Urinary bladder (tissue), 3 donors: ENCODE measurements at regions not wholly inside any gene's neighbourhood (a gene's known extent, or its start where the extent isn't known, plus 50 kb on each side); places are given as distances from the start of the nearest gene placed in this dataset.

ENCODE experiments used
- DNase-seq: peaks from one replicate; pipeline ENCODE4 v3.0.0-alpha.2; 2015; ENCODE audit errors: extremely low spot score
- H3K27ac ChIP-seq: one replicate; pipeline ENCODE4 v1.5.1; 2013; ENCODE audit warnings: low read depth, mild to moderate bottlenecking, moderate library complexity
- H3K36me3 ChIP-seq: one replicate; pipeline ENCODE4 v1.6.1; 2013; ENCODE audit warnings: mild to moderate bottlenecking, moderate library complexity; ENCODE audit not compliant: insufficient read depth
- H3K4me1 ChIP-seq: one replicate; pipeline ENCODE4 v1.6.1; 2013; ENCODE audit warnings: mild to moderate bottlenecking, moderate library complexity; ENCODE audit not compliant: insufficient read depth
- H3K4me3 ChIP-seq: one replicate; pipeline ENCODE4 v1.5.1; 2013; ENCODE audit warnings: low read depth, low read length
- WGBS: extraction: QIAGEN DNeasy Blood & Tissue Kit; methylation state at CpG from one replicate; pipeline ENCODE4 v1.1.7; 2013; 5-methylcytosine and 5-hydroxymethylcytosine counted together
- donor health status: healthy with polysubstance abuse.
- donor health status: healthy.

DNA sequence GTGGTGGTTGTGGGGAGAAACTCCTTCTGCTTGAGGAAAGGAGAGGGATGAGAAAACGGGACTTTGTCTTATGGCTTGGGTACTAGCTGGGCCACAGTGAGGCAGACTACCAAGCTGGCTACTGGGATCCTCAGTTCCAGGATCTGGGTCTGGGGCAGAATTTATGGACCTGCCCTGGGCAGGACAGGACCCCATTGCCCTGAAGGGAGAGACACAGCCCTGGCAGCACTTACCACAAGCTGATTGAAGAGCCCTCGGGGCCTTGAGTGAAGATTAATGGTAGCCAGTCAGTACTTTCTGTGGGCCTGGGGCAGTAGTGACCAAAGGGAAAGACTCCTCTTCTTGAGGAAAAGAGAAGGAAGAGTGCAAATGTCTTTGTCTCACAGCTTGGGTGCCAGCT, 799.7 kb downstream of the SI start:
- no peak overlapping the region for H3K4me3 ChIP-seq
- WGBS, result 80% methylated on average over 2 of the region's 2 CpGs
- DNase-seq, result no peak
- no peaks in the 10 kb centered on the region for H3K4me1 ChIP-seq
- no peaks in the 10 kb centered on the region for H3K36me3 ChIP-seq
- H3K27ac ChIP-seq, result no peak overlapping the region

DNA sequence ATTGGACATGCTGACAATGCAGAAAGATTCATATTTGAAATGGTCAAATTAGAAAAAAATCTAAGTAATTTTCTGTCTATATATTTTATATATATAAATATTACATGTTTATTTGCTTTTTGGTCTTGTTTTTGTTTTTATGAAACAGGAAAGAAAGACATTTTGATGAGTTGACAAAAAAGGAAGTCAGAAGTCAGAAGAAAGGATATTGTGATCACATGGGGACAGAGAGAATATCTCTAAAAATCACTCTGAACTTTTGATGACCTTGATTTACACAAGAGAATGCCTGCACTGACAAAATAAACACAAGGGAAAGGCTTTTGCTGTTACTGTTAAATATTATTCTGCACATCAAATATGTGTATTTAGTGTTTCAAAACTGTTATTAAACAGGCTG, 811.2 kb downstream of the SI start:
- no peaks in the 10 kb centered on the region for H3K36me3 ChIP-seq
- H3K27ac ChIP-seq, result no peak overlapping the region
- H3K4me1 ChIP-seq, result no peaks in the 10 kb centered on the region
- H3K4me3 ChIP-seq, result no peak overlapping the region
- DNase-seq, result no peak

DNA sequence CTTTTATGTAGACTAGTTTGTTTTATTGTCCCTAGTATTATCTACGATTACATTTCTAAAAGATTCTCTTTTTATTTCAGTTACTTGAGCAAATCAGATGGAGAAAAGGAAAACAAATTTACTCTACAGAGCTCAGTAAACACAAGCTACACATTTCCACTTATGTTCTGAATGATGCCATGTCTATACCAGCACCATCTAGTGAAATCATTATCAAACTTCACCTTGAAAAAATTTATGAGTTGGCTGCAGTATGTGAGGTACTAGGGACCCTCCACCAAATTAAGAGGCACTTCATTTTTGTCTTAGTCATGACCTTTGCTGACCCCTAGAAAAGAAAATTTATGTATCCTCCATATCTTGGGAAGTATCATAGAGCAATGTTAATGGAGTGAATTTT, 827.4 kb downstream of the SI start:
- no peak overlapping the region for H3K27ac ChIP-seq
- no peaks in the 10 kb centered on the region for H3K36me3 ChIP-seq
- DNase-seq, result no peak
- no peak overlapping the region for H3K4me3 ChIP-seq
- WGBS, result 89% methylated on average over 1 of the region's 1 CpG
- no peaks in the 10 kb centered on the region for H3K4me1 ChIP-seq

DNA sequence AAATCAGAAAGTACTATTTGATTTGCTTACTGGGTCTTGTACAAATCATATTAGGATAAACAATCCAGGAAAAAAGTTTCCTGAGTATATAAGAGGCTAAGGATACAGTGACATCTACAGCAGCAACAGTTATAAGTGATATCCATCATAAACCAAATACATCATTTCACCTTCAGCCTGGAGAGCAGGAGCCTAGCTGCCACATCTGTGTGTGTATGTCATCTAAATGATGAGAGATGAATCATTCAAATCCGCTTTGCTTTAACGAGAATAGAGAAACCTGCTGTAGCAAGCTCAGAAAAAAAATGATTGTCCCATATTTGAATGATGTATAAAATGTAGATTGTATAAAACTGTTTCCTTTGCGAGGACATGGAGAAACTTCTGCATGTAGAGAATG, 841.4 kb downstream of the SI start:
- WGBS, result 83% methylated on average over 3 of the region's 3 CpGs
- Histone ChIP-seq H3K27ac (no peak overlapping the region), H3K4me3 (no peak overlapping the region), H3K36me3 (no peaks in the 10 kb centered on the region), H3K4me1 (no peaks in the 10 kb centered on the region)
- DNase-seq, result no peak

DNA sequence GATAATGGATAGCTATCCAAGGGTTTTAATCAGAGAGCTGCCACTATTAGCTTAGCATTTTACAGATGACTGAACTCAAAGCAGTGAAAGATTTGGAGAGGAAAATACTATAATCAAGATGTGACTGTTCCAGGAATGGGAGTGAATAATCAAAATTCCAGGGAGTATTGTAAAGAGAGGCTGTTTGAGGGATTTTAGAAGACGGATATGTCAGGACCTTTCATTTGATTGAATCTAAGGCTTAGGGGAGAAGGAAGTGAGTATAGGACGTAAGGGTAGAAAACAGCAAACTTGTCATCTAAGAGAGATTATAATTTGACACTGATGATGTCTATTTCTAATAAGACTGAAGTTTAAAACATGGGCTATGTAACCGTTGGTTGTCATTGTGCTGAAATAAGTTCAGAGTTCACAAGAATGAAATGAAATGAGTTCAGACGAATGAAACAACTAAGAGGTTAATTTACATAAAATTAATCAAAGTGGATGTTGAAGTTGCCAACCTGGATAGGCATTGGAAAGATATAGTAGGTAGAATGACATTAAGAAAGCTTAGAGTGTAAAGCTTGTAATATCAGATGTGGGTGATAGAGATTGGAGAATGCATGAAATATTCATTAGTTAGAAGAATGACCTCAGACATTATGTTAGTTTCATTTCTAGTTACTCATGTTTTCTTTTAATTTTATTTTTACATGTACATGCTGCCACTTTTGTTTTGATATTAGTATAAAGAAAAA, 842.8 kb downstream of the SI start:
- Histone ChIP-seq H3K27ac (no peak overlapping the region), H3K4me3 (no peak overlapping the region), H3K36me3 (no peaks in the 10 kb centered on the region), H3K4me1 (no peaks in the 10 kb centered on the region)
- 81% methylated on average over 4 of the region's 4 CpGs for WGBS
- DNase-seq, result no peak

DNA sequence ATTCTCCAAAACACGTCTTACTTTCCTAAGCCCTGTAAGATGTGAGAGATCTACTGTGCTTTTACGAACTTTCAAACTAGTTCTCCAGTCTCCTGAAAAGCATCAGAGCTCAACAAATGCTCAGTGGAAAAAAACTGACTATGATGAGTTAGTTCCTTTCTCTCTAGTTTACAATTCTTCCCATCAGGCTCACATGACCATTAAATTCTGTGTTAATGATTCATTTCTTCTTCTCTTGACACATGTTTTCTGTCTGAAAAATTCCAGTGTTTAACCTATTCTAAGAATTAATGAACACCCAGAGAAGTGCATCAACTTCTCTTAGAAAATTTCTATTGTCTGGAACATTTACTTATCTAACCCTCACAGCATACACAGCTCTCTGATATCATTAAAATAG, 844.3 kb downstream of the SI start:
- H3K4me1 ChIP-seq, result no peaks in the 10 kb centered on the region
- H3K27ac ChIP-seq, result no peak overlapping the region
- 60% methylated on average over 2 of the region's 2 CpGs for WGBS
- no peak overlapping the region for H3K4me3 ChIP-seq
- H3K36me3 ChIP-seq, result no peaks in the 10 kb centered on the region
- no peak for DNase-seq

DNA sequence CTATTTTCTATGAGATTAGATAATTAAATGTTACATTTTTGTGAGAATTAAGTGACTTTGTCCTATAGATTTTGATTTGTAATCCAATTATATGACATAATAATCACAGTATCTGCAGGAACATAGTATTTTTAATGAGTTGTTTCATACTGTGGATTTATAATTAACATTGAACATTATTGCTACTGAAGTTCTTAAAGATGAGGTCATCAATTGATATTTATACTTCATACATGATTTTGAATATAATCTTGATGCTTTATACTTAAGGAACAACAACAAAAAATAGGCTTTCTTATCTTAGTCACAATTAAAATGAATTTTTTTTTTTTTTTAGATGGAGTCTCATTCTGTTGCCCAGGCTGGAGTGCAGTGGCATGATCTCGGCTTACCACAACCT, 846.6 kb downstream of the SI start:
- H3K36me3 ChIP-seq, result no peaks in the 10 kb centered on the region
- DNase-seq, result no peak
- no peaks in the 10 kb centered on the region for H3K4me1 ChIP-seq
- no peak overlapping the region for H3K27ac ChIP-seq
- no peak overlapping the region for H3K4me3 ChIP-seq
- WGBS, result 100% methylated on average over 1 of the region's 1 CpG

DNA sequence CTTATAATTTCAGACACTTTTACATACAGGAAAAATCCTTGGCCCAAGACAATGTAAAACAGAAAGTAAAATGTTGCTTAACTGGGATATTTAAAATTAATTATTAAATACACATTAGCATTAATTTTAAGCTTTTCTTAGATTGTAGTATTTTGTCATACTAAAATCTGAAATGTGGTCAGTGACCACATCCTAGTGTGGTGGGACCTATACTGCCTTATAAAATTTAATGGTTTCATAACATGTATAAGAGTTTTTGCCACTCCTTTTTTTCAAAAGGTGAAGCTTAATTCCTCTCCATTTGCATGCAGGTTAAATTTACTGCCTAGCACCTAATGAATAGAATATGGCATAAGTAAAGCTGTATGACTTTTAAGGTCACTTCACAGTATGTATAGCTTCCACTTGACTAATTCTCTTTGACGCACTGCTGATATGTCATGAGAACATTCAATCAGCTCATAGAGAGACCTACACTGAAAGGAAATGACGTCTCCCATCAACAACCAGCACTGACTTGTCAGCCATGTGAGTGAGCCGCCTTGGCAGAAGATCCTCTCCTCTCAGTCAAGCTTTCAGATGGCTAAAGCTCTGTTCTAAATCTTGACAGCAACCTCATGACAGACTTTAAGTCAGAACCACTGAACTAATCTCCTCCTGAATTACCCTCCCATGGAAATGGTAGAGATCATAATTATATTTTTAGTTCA, 847.8 kb downstream of the SI start:
- Histone ChIP-seq H3K36me3 (no peaks in the 10 kb centered on the region), H3K4me3 (no peak overlapping the region), H3K27ac (no peak overlapping the region), H3K4me1 (no peaks in the 10 kb centered on the region)
- DNase-seq, result no peak
- 91% methylated on average over 3 of the region's 3 CpGs for WGBS

DNA sequence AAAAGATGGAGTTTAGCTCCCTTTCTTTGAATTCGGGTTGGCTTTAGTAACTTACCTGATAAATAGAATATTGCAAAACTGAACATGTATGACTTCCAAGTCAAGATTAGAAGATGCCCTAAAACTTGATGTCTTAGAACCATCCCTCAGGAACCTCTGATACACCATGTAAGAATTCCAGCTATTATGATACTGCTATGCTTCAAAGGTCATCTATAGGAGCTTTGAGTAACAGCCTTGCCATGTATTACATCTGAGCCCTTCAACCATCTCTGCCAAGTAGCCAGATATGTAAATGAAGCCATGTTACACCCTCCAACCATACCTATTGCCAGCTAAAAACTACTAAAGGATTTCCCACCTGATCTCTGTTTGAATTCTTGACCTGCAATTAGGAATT, 854.2 kb downstream of the SI start:
- Histone ChIP-seq H3K36me3 (peaks cover 2% of the 10 kb centered on the region), H3K27ac (no peak overlapping the region), H3K4me3 (no peak overlapping the region), H3K4me1 (no peaks in the 10 kb centered on the region)
- WGBS, result 0% methylated on average over 1 of the region's 1 CpG
- DNase-seq, result no peak

DNA sequence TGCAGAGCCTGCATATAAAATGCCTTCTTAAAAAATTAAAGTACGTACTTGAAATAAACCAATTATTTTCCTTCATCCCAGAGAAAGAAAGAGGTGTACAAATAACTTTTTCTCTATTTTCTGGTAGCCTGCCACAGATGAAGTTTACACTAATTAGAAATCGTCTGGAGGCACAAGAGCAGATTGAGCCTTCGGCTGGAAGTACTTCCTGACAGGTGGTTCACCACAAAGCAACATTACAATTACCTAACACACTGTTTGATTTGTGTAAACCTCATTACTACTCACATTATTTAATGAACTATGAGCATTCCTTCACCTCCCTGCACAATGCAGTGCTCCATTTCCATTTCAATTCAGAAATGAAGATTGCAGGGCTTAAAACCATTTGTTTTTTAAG, 856.1 kb downstream of the SI start:
- Histone ChIP-seq H3K4me1 (no peaks in the 10 kb centered on the region), H3K36me3 (peaks cover 2% of the 10 kb centered on the region), H3K4me3 (no peak overlapping the region), H3K27ac (no peak overlapping the region)
- DNase-seq, result no peak
- whole genome bisulfite sequencing, result 58% methylated on average over 3 of the region's 3 CpGs

DNA sequence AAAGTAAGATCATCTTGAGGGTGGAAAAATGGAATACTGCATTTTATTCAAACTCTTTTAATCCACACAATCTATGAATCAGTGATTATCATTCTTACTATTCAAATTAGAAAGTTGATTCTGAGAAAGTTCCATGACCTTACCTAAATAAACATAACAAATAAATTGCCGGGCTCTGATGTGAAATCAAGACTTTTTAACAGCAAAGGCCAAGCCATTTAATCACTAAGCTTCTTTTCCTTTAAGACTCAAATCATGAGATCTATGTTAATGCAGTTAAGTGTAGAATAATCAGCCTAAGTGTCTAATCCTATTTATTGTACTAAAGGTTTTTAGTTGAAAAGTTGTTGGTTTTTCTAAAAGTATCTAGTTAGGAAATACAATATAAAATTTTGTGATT, 857.0 kb downstream of the SI start:
- peaks cover 2% of the 10 kb centered on the region for H3K36me3 ChIP-seq

DNA sequence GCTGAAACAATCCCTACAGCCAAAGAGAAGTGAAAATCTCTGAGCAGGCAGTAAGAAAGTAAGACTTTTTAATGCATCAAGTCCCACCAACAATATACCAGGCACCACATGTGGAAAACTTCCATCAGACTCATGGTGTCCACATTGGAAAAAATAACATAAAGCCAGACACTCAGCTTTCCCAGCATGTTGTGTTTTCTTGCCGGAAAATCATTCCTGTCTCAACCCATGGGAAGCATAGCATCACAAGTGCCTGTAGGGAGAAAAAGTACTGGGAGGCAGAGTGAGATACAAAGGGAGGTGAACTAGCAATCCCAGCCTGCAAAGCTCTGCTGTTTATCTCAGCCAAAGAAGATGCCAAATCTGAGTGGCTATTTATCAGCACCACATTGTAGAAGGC, 868.9 kb downstream of the SI start:
- 87% methylated on average over 1 of the region's 1 CpG for WGBS
- no peak overlapping the region for H3K4me3 ChIP-seq
- DNase-seq, result no peak
- H3K4me1 ChIP-seq, result no peaks in the 10 kb centered on the region
- no peaks in the 10 kb centered on the region for H3K36me3 ChIP-seq
- H3K27ac ChIP-seq, result no peak overlapping the region

More for the DNA sequence above, 857.0 kb downstream of the SI start:
- H3K4me3 ChIP-seq, result no peak overlapping the region
- no peak overlapping the region for H3K27ac ChIP-seq
- H3K4me1 ChIP-seq, result no peaks in the 10 kb centered on the region
- DNase-seq, result no peak
- 65% methylated on average over 1 of the region's 1 CpG for WGBS

DNA sequence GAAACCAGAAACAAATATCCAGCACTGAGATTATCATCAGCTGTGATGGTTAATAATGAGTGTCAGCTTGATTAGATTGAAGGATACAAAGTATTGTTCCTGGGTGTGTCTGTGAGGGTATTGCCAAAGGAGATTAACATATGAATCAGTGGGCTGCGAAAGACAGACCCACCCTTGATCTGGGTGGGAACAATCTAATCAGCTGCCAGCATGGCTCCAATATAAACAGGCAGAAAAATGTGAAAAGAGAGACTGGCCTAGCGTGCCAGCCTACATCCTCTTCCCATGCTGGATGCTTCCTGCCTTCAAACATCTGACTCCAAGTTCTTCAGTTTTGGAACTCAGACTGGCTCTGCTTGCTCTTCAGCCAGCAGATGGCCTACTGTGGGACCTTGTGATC, 869.5 kb downstream of the SI start:
- Histone ChIP-seq H3K4me1 (no peaks in the 10 kb centered on the region), H3K4me3 (no peak overlapping the region), H3K27ac (no peak overlapping the region), H3K36me3 (no peaks in the 10 kb centered on the region)
- DNase-seq, result no peak
- 65% methylated on average over 2 of the region's 2 CpGs for WGBS

DNA sequence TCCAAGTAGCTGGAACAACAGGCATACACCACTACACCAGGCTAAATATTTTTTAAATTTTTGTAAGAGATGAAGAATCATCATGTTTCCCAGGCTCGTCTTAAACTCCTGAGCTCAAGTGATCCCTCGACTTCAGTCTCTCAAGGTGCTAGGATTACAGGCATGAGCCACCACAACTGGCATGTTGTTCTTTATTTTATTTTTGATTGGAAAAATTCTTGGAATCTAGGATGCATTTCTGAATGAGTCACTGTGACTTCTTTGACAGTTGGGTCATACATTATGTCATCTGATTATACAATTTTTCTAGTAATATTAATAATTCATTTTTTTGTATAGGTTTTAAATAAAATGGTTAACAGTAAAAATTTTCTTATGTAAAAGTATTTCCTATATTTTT, 870.2 kb downstream of the SI start:
- Histone ChIP-seq H3K4me1 (no peaks in the 10 kb centered on the region), H3K4me3 (no peak overlapping the region), H3K36me3 (no peaks in the 10 kb centered on the region), H3K27ac (no peak overlapping the region)
- WGBS, result 72% methylated on average over 2 of the region's 2 CpGs
- DNase-seq, result no peak
